SU-DHL-6 (cell line): ENCODE measurements at regions not wholly inside any gene's neighbourhood (a gene's known extent, or its start where the extent isn't known, plus 50 kb on each side); places are given as distances from the start of the nearest gene placed in this dataset.

Experiments
- EZH2phosphoT487 ChIP-seq: fragments of 200-600 bp; sonication (generic), shearing (Covaris generic); conservative IDR thresholded peaks from 2 replicates; pipeline ENCODE4 v1.6.1; 2018; ENCODE audit warnings: mild to moderate bottlenecking, antibody characterized with exemption, low read length, moderate library complexity, mixed read lengths
- TF ChIP-seq, protein P1 (sequence below): fragments of 200-600 bp; sonication (generic); IDR thresholded peaks from one replicate; pipeline ENCODE4 v1.5.1; 2017; ENCODE audit warnings: antibody characterized with exemption, mild to moderate bottlenecking, low read length, moderate library complexity; ENCODE audit not compliant: insufficient read depth, poor library complexity, severe bottlenecking

DNA sequence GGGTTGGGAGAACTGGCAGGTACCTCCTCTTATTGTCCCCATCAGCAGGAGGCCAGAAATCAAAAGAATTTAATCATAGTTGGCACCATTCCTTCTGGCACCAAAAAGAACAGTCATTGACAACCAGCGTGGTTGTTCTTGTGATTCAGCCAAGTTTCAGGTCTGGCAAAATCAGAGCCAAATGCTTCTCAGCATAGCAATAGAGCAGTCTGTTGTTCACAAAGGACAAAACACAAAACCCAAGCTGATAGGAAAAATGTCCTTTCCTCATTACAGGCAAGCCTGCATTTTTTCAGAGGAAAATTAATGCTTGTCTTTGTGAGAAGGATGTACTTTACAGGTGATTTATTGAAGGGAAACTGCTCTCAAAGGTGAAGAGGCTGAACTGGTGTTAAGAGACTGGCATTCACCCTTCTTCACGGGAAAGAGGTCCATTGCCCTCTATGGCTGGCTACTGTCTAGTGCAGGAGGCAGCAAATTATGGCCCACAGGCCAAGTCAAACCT is 241.8 kb upstream of the ARHGAP42 start:
- TF ChIP-seq, protein P1, sequence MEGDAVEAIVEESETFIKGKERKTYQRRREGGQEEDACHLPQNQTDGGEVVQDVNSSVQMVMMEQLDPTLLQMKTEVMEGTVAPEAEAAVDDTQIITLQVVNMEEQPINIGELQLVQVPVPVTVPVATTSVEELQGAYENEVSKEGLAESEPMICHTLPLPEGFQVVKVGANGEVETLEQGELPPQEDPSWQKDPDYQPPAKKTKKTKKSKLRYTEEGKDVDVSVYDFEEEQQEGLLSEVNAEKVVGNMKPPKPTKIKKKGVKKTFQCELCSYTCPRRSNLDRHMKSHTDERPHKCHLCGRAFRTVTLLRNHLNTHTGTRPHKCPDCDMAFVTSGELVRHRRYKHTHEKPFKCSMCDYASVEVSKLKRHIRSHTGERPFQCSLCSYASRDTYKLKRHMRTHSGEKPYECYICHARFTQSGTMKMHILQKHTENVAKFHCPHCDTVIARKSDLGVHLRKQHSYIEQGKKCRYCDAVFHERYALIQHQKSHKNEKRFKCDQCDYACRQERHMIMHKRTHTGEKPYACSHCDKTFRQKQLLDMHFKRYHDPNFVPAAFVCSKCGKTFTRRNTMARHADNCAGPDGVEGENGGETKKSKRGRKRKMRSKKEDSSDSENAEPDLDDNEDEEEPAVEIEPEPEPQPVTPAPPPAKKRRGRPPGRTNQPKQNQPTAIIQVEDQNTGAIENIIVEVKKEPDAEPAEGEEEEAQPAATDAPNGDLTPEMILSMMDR = no peak
- TF ChIP-seq EZH2phosphoT487 = no peak
